Endothelial cell of umbilical vein (primary cell): ENCODE measurements at regions not wholly inside any gene's neighbourhood (a gene's known extent, or its start where the extent isn't known, plus 50 kb on each side); places are given as distances from the start of the nearest gene placed in this dataset.

Experiments
- BruUV-seq: library from RNA; stranded (reverse); fragments of 400-500 nt; replicated peaks from 2 replicates; lab custom pipeline; 2021; lab: Mats Ljungman, UMichigan
- CTCF ChIA-PET: fragments of 300-600, 350-600 bp; sonication (Branson Sonifier 250); formaldehyde crosslinking; loops from one replicate; lab custom pipeline; 2021; ENCODE audit warnings: antibody characterized with exemption, inconsistent platforms; lab: Charles Lee
- POLR2A ChIA-PET: fragments of 300-600, 350-600 bp; sonication (Branson Sonifier 250); formaldehyde crosslinking; loops from one replicate; lab custom pipeline; 2021; ENCODE audit warnings: antibody characterized with exemption, inconsistent platforms; lab: Charles Lee
- DNase-seq: peaks from one replicate; pipeline ENCODE4 v3.0.0-alpha.2; 2011; ENCODE audit warnings: low read depth, low spot score
- FAIRE-seq: peaks from 2 replicates; lab custom pipeline; 2011; peaks lifted over from hg19 to GRCh38; lab: Jason Lieb, UNC
- H2AFZ ChIP-seq: 2 replicates; pipeline ENCODE4 v1.6.0; 2012; ENCODE audit warnings: low read depth, low read length, control low read depth, inconsistent platforms
- H3K27ac ChIP-seq: 2 replicates; pipeline ENCODE4 v1.5.1; 2011; ENCODE audit warnings: low read depth, mild to moderate bottlenecking, control low read depth, low read length, moderate library complexity; ENCODE audit not compliant: insufficient read depth
- H3K27me3 ChIP-seq, 2 experiments: 2 replicates each; pipeline versions ENCODE4 v1.6.0 to v1.6.1; 2011; ENCODE audit warnings: low read length in 2 of 2, mixed read lengths in 1 of 2; ENCODE audit not compliant: control insufficient read depth in 2 of 2, insufficient read depth in 2 of 2
- H3K36me3 ChIP-seq, 2 experiments: 2 replicates in 1 of 2; 3 replicates in 1 of 2; pipeline ENCODE4 v1.5.1; 2011; ENCODE audit warnings: low read length in 2 of 2, mild to moderate bottlenecking in 1 of 2, moderate library complexity in 1 of 2; ENCODE audit not compliant: control insufficient read depth in 2 of 2, insufficient read depth in 2 of 2; ENCODE audit errors: extremely low read depth in 1 of 2
- H3K4me1 ChIP-seq: 3 replicates; pipeline ENCODE4 v1.5.1; 2011; ENCODE audit warnings: mild to moderate bottlenecking, low read length; ENCODE audit not compliant: control insufficient read depth, insufficient read depth; ENCODE audit errors: extremely low read depth
- H3K4me2 ChIP-seq: 2 replicates; pipeline ENCODE4 v1.6.1; 2011; ENCODE audit warnings: low read length, control low read depth, mixed read lengths; ENCODE audit not compliant: insufficient read depth
- H3K4me3 ChIP-seq, 3 experiments: fragments of 200-600 bp in 1 of 3; sonication (generic), shearing (Covaris generic) in 1 of 3; replicated peaks in 1 of 3; 2 replicates each; pipeline ENCODE4 v1.5.1; 2011 to 2016; ENCODE audit warnings: control low read depth in 3 of 3, low read length in 3 of 3, mild to moderate bottlenecking in 2 of 3, inconsistent platforms in 1 of 3, low read depth in 1 of 3, moderate library complexity in 1 of 3; ENCODE audit not compliant: insufficient read depth in 1 of 3
- H3K79me2 ChIP-seq: 2 replicates; pipeline ENCODE4 v1.6.0; 2012; ENCODE audit warnings: low read length, inconsistent platforms; ENCODE audit not compliant: control insufficient read depth, insufficient read depth
- H3K9ac ChIP-seq: replicated peaks from 2 replicates; pipeline ENCODE3; 2011; ENCODE audit warnings: low read length, control low read depth; ENCODE audit not compliant: insufficient read depth; ENCODE audit errors: extremely low read depth
- H3K9me1 ChIP-seq: replicated peaks from 3 replicates; pipeline ENCODE4 v1.6.0; 2011; ENCODE audit warnings: mild to moderate bottlenecking, low read length; ENCODE audit not compliant: control insufficient read depth, insufficient read depth; ENCODE audit errors: extremely low read depth
- H3K9me3 ChIP-seq: replicated peaks from 2 replicates; pipeline ENCODE4 v1.5.1; 2012; ENCODE audit warnings: low read length, inconsistent platforms; ENCODE audit not compliant: control insufficient read depth, insufficient read depth
- H4K20me1 ChIP-seq: replicated peaks from 2 replicates; pipeline ENCODE3; 2011; ENCODE audit warnings: mild to moderate bottlenecking, low read length; ENCODE audit not compliant: control insufficient read depth, insufficient read depth; ENCODE audit errors: extremely low read depth
- CTCF ChIP-seq, 2 donors: IDR thresholded peaks; 1 replicate in 1 of 2; 2 replicates in 1 of 2; pipeline ENCODE4 v1.5.1; 2011; ENCODE audit warnings: low read length in 2 of 2, mild to moderate bottlenecking in 2 of 2, moderate library complexity in 2 of 2, control low read depth in 1 of 2, inconsistent platforms in 1 of 2, low read depth in 1 of 2; ENCODE audit not compliant: insufficient read depth in 1 of 2; ENCODE audit errors: extremely low read depth in 1 of 2
- EZH2 ChIP-seq: IDR thresholded peaks from 2 replicates; pipeline ENCODE4 v1.6.1; 2012; ENCODE audit warnings: borderline replicate concordance, low read depth, mild to moderate bottlenecking, moderate library complexity, low read length, inconsistent platforms; ENCODE audit not compliant: severe bottlenecking
- FOS ChIP-seq: IDR thresholded peaks from 2 replicates; pipeline ENCODE4 v1.6.1; 2011; ENCODE audit warnings: mild to moderate bottlenecking, low read length, moderate library complexity, borderline replicate concordance; ENCODE audit not compliant: insufficient read depth
- GATA2 ChIP-seq: IDR thresholded peaks from 2 replicates; pipeline ENCODE4 v1.7.0; 2011; ENCODE audit warnings: low read depth, mild to moderate bottlenecking, moderate library complexity, mixed read lengths, low read length; ENCODE audit not compliant: insufficient read length, insufficient read depth
- JUN ChIP-seq: IDR thresholded peaks from 2 replicates; pipeline ENCODE4 v1.6.1; 2011; ENCODE audit warnings: borderline replicate concordance, low read depth; ENCODE audit not compliant: insufficient read length, insufficient read depth
- MAX ChIP-seq: IDR thresholded peaks from 2 replicates; pipeline ENCODE4 v1.6.1; 2011; ENCODE audit not compliant: insufficient read depth, insufficient read length
- MYC ChIP-seq: IDR thresholded peaks from one replicate; pipeline ENCODE4 v1.6.1; 2011; ENCODE audit warnings: mild to moderate bottlenecking, low read depth, low read length
- POLR2A ChIP-seq: IDR thresholded peaks from 2 replicates; pipeline ENCODE4 v1.6.1; 2012; ENCODE audit warnings: low read depth, mild to moderate bottlenecking, control low read depth, low read length
- POLR2AphosphoS5 ChIP-seq: IDR thresholded peaks from 2 replicates; pipeline ENCODE4 v1.6.1; 2012; ENCODE audit warnings: low read depth, mild to moderate bottlenecking, control low read depth, low read length, moderate library complexity; ENCODE audit not compliant: insufficient read depth
- dilution Hi-C: fragments of 300-500 bp; cut with MboI; formaldehyde crosslinking; loops from one replicate; pipeline ENCODE4 v1.15.0; 2019; ENCODE audit warnings: low sequenced_read_pairs; ENCODE audit not compliant: extremely low pct_ligation_motif_present
- intact Hi-C: fragments of 100-400 bp; cut with micrococcal nuclease; formaldehyde crosslinking; loops from one replicate; pipeline ENCODE4 v1.10.0; 2022

- no TSS peak for BruUV-seq
- dilution Hi-C loops (no loop called here), intact Hi-C loops (no loop called here)
- Histone ChIP-seq H3K27me3 (no peaks in the 10 kb centered on the region), H3K9me3 (peaks cover 8% of the 10 kb centered on the region), H3K79me2 (no peaks in the 10 kb centered on the region), H3K9me1 (no peaks in the 10 kb centered on the region), H3K4me2 (no peak overlapping the region), H3K27ac (no peak overlapping the region), H4K20me1 (no peaks in the 10 kb centered on the region), H3K4me1 (no peaks in the 10 kb centered on the region), H3K36me3 (no peaks in the 10 kb centered on the region), H3K4me3 (no peak overlapping the region), H2AFZ (no peak overlapping the region), H3K9ac (no peak overlapping the region)
- POLR2A ChIA-PET: no interaction called here
- FAIRE-seq (no peak), DNase-seq (no peak)
- CTCF ChIA-PET: no interaction called here
- TF ChIP-seq GATA2 (no peak), EZH2 (no peak), FOS (no peak), CTCF (IDR thresholded peaks at IDR 0.05; ENCODE audit: extremely low read depth in 1 of 2, insufficient read depth in 1 of 2, low read depth in 1 of 2, low read length in 2 of 2) (no peak), MAX (no peak), POLR2A (no peak), JUN (no peak), POLR2AphosphoS5 (no peak), MYC (no peak)
These were observed 152.5 kb upstream of the SALL3 start for GRCh38 chr18:78827141-78827540.
